ENCODE measurements at regions not wholly inside any gene's neighbourhood (a gene's known extent, or its start where the extent isn't known, plus 50 kb on each side); places are given as distances from the start of the nearest gene placed in this dataset.

DNA sequence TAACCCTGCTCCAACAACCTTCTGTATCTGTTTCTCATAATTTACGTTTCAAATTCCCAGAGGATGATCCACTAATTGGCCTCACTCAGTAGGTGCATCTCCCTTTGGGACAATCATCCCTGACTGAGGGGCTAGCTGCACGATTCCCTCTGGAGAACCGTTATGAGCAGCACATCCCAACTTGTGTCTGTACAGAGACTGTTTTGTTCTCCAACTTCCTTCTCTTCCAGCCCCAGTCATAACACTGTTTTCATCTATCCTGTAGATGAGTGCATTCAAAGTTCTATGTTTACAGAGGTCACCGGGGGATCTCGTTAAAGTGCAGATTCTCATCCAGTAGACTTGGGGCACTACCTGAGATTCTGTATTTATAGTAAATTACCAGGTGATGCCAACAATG lies 187.2 kb downstream of the REEP3 start:
- H2AK5ac ChIP-seq (ENCODE audit: low read depth, low read length), result no peak overlapping the region
- WGBS, 2 donors (ENCODE audit: extremely low coverage in 2 of 2, insufficient read length in 2 of 2, insufficient replicate concordance in 1 of 2), result no CpG with 5 or more reads among the region's 5 CpGs
- H3K27me3 ChIP-seq (ENCODE audit: control insufficient read depth in 3 of 3, insufficient read depth in 3 of 3, low read depth in 1 of 3, low read length in 3 of 3), result no peaks in the 10 kb centered on the region
- no peaks in the 10 kb centered on the region for H3K36me3 ChIP-seq (replicated peaks in 1 of 2; ENCODE audit: control insufficient read depth in 2 of 2, insufficient read depth in 2 of 2, low read length in 2 of 2)
- no peak overlapping the region for H3K4me2 ChIP-seq (ENCODE audit: insufficient read depth, low read length, poor library complexity, severe bottlenecking)
- H3K9ac ChIP-seq (ENCODE audit: low read depth, low read length, poor library complexity), result no peak overlapping the region
- H3K23ac ChIP-seq (ENCODE audit: low read depth, low read length, poor library complexity), result no peak overlapping the region
- peaks cover 6 to 11% of the 10 kb centered on the region in 2 donors for H3K4me1 ChIP-seq (ENCODE audit: control insufficient read depth in 2 of 2, insufficient read depth in 1 of 2, low read depth in 1 of 2, low read length in 2 of 2)
- no peak overlapping the region for H2AFZ ChIP-seq (ENCODE audit: low read length)
- H2BK120ac ChIP-seq (ENCODE audit: low read depth, low read length), result no peak overlapping the region
- DNase-seq (ENCODE audit: low spot score), result no peak
- H3K4me3 ChIP-seq (ENCODE audit: low read length in 2 of 2), result no peak overlapping the region
- H3K79me1 ChIP-seq (ENCODE audit: low read depth, low read length), result no peaks in the 10 kb centered on the region
- H2BK5ac ChIP-seq (ENCODE audit: low read length), result no peak overlapping the region
- no peak overlapping the region for H2BK12ac ChIP-seq (ENCODE audit: low read length)
- no peak overlapping the region for H3K4ac ChIP-seq (ENCODE audit: low read length)
- no peak overlapping the region for H4K8ac ChIP-seq (ENCODE audit: low read depth, low read length)
- no peaks in the 10 kb centered on the region for H3K9me3 ChIP-seq (replicated peaks in 1 of 2; ENCODE audit: control insufficient read depth in 2 of 2, insufficient read depth in 1 of 2, low read depth in 1 of 2, low read length in 2 of 2)
- H2BK15ac ChIP-seq (ENCODE audit: low read length), result no peak overlapping the region
- H3K18ac ChIP-seq (ENCODE audit: low read length), result no peak overlapping the region
- no peak overlapping the region for H3K14ac ChIP-seq (ENCODE audit: low read length)
- no peak overlapping the region for H3K27ac ChIP-seq (replicated peaks; ENCODE audit: low read length)
- no peak overlapping the region for H4K91ac ChIP-seq (ENCODE audit: low read depth, low read length, poor library complexity)

DNA sequence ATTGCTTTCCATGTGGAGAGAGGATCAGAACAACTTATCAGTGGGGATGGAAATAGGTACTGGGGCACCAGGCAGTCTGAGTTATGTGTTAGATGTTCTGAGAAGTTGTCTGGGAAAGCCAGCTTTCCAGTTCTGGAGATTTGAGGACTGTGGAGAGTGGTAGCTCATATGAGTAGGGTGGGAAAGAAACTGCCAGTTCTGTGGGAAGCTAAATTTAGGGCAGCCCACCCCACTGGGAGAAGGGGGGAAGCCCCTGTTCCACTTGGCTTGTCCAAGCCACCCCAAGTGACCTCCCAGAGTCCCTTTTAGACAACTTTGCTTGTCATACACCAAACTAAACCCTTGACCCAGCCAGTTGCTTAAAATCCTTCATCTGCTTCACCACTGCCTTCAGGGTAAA lies 189.5 kb downstream of the REEP3 start:
- Histone ChIP-seq H3K18ac (ENCODE audit: low read length) (no peak overlapping the region), H3K14ac (ENCODE audit: low read length) (no peak overlapping the region), H3K4me1 (ENCODE audit: control insufficient read depth in 2 of 2, insufficient read depth in 1 of 2, low read depth in 1 of 2, low read length in 2 of 2) (peaks cover 10 to 15% of the 10 kb centered on the region in 2 donors), H3K9ac (ENCODE audit: low read depth, low read length, poor library complexity) (no peak overlapping the region), H3K9me3 (replicated peaks in 1 of 2; ENCODE audit: control insufficient read depth in 2 of 2, insufficient read depth in 1 of 2, low read depth in 1 of 2, low read length in 2 of 2) (no peaks in the 10 kb centered on the region), H4K91ac (ENCODE audit: low read depth, low read length, poor library complexity) (no peak overlapping the region), H2BK12ac (ENCODE audit: low read length) (no peak overlapping the region), H3K23ac (ENCODE audit: low read depth, low read length, poor library complexity) (no peak overlapping the region), H2AFZ (ENCODE audit: low read length) (no peak overlapping the region), H3K79me1 (ENCODE audit: low read depth, low read length) (no peaks in the 10 kb centered on the region), H2AK5ac (ENCODE audit: low read depth, low read length) (no peak overlapping the region), H2BK15ac (ENCODE audit: low read length) (no peak overlapping the region), H3K27me3 (ENCODE audit: control insufficient read depth in 3 of 3, insufficient read depth in 3 of 3, low read depth in 1 of 3, low read length in 3 of 3) (no peaks in the 10 kb centered on the region), H3K27ac (replicated peaks; ENCODE audit: low read length) (no peak overlapping the region), H3K4me3 (ENCODE audit: low read length in 2 of 2) (no peak overlapping the region), H4K8ac (ENCODE audit: low read depth, low read length) (no peak overlapping the region), H3K4ac (ENCODE audit: low read length) (no peak overlapping the region), H3K4me2 (ENCODE audit: insufficient read depth, low read length, poor library complexity, severe bottlenecking) (no peak overlapping the region), H3K36me3 (replicated peaks in 1 of 2; ENCODE audit: control insufficient read depth in 2 of 2, insufficient read depth in 2 of 2, low read length in 2 of 2) (no peaks in the 10 kb centered on the region), H2BK5ac (ENCODE audit: low read length) (no peak overlapping the region), H2BK120ac (ENCODE audit: low read depth, low read length) (no peak overlapping the region)
- DNase-seq (ENCODE audit: low spot score), result no peak

DNA sequence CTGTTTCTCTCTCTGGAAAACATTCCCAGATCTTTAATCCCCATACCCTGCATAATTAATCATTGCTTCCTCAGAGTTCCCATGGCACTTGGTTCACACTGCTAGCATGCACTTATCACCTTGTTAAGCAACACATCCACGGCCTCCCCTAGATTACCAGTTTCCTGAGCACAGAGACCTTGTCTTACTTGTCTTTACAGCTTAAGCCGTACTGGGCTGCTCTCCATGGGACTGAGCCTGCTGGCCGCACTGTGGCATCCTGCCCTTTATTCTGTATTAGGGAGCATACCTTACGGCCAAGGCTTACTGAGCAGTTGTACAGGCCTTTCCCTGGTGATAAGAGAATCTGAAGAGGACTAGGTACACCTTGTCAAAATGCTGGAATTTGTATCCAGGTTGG lies 190.2 kb downstream of the REEP3 start:
- Histone ChIP-seq H3K4me2 (ENCODE audit: insufficient read depth, low read length, poor library complexity, severe bottlenecking) (no peak overlapping the region), H2BK5ac (ENCODE audit: low read length) (no peak overlapping the region), H2BK120ac (ENCODE audit: low read depth, low read length) (no peak overlapping the region), H3K4ac (ENCODE audit: low read length) (no peak overlapping the region), H3K9me3 (replicated peaks in 1 of 2; ENCODE audit: control insufficient read depth in 2 of 2, insufficient read depth in 1 of 2, low read depth in 1 of 2, low read length in 2 of 2) (no peaks in the 10 kb centered on the region), H2BK15ac (ENCODE audit: low read length) (no peak overlapping the region), H4K8ac (ENCODE audit: low read depth, low read length) (no peak overlapping the region), H3K27ac (replicated peaks; ENCODE audit: low read length) (no peak overlapping the region), H3K4me1 (ENCODE audit: control insufficient read depth in 2 of 2, insufficient read depth in 1 of 2, low read depth in 1 of 2, low read length in 2 of 2) (peaks cover 10 to 19% of the 10 kb centered on the region in 2 donors), H2AFZ (ENCODE audit: low read length) (no peak overlapping the region), H3K36me3 (replicated peaks in 1 of 2; ENCODE audit: control insufficient read depth in 2 of 2, insufficient read depth in 2 of 2, low read length in 2 of 2) (no peaks in the 10 kb centered on the region), H3K9ac (ENCODE audit: low read depth, low read length, poor library complexity) (no peak overlapping the region), H3K79me1 (ENCODE audit: low read depth, low read length) (no peaks in the 10 kb centered on the region), H3K14ac (ENCODE audit: low read length) (no peak overlapping the region), H3K27me3 (ENCODE audit: control insufficient read depth in 3 of 3, insufficient read depth in 3 of 3, low read depth in 1 of 3, low read length in 3 of 3) (no peaks in the 10 kb centered on the region), H3K18ac (ENCODE audit: low read length) (no peak overlapping the region), H4K91ac (ENCODE audit: low read depth, low read length, poor library complexity) (no peak overlapping the region), H3K4me3 (ENCODE audit: low read length in 2 of 2) (no peak overlapping the region), H2BK12ac (ENCODE audit: low read length) (no peak overlapping the region), H3K23ac (ENCODE audit: low read depth, low read length, poor library complexity) (no peak overlapping the region), H2AK5ac (ENCODE audit: low read depth, low read length) (no peak overlapping the region)
- no peak for DNase-seq (ENCODE audit: low spot score)
- WGBS, 2 donors (ENCODE audit: extremely low coverage in 2 of 2, insufficient read length in 2 of 2, insufficient replicate concordance in 1 of 2), result no CpG with 5 or more reads among the region's 4 CpGs

DNA sequence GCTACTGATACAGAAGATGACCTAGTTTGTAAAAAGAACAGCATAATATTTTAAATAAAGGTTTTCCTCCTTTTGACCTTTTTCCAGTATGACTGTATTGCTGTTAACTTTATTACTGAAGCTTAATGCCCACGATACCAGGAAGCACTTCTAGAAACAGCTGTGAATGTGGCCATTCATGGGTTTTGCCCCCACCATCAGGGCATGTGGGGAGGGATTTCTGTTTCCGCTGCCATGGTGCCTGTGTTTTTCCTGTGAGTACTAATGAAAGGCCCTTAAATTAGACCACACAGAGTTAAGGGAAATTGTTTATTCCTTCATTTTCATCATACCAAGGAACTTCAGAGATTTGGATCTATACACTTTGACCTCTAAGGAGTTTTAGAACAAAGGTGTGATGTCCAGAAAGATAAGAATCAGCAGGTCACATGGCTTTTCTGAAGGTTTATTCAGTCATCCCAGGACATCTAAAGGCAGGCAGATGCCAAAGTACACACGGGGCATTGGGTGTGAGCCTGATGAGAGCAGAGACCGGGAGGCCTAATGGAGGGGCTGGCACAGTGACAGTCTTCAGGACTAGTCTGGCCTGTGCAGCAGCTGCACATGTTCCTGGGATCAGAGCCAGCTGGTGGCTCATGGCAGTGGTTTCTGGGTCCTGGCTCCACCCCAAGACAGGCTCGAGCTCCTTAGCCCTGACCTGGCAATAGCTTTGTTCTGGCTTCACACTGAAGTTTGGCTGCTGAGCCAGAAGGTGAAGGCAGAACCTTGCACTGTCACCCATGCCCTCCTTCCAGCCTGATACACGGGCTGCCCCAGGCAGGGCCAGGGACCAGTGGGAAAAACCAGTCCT lies 190.9 kb downstream of the REEP3 start:
- Histone ChIP-seq H3K27ac (replicated peaks; ENCODE audit: low read length) (no peak overlapping the region), H2BK15ac (ENCODE audit: low read length) (no peak overlapping the region), H3K4me1 (ENCODE audit: control insufficient read depth in 2 of 2, insufficient read depth in 1 of 2, low read depth in 1 of 2, low read length in 2 of 2) (peaks cover 10 to 19% of the 10 kb centered on the region in 2 donors), H4K8ac (ENCODE audit: low read depth, low read length) (no peak overlapping the region), H3K27me3 (ENCODE audit: control insufficient read depth in 3 of 3, insufficient read depth in 3 of 3, low read depth in 1 of 3, low read length in 3 of 3) (no peaks in the 10 kb centered on the region), H3K79me1 (ENCODE audit: low read depth, low read length) (no peaks in the 10 kb centered on the region), H2BK12ac (ENCODE audit: low read length) (no peak overlapping the region), H3K4me3 (ENCODE audit: low read length in 2 of 2) (no peak overlapping the region), H3K23ac (ENCODE audit: low read depth, low read length, poor library complexity) (no peak overlapping the region), H3K9me3 (replicated peaks in 1 of 2; ENCODE audit: control insufficient read depth in 2 of 2, insufficient read depth in 1 of 2, low read depth in 1 of 2, low read length in 2 of 2) (no peaks in the 10 kb centered on the region), H2AK5ac (ENCODE audit: low read depth, low read length) (no peak overlapping the region), H3K4me2 (ENCODE audit: insufficient read depth, low read length, poor library complexity, severe bottlenecking) (no peak overlapping the region), H3K36me3 (replicated peaks in 1 of 2; ENCODE audit: control insufficient read depth in 2 of 2, insufficient read depth in 2 of 2, low read length in 2 of 2) (no peaks in the 10 kb centered on the region), H2AFZ (ENCODE audit: low read length) (peak overlapping the region; percentile 50), H3K14ac (ENCODE audit: low read length) (no peak overlapping the region), H2BK120ac (ENCODE audit: low read depth, low read length) (no peak overlapping the region), H4K91ac (ENCODE audit: low read depth, low read length, poor library complexity) (no peak overlapping the region), H3K4ac (ENCODE audit: low read length) (no peak overlapping the region), H2BK5ac (ENCODE audit: low read length) (no peak overlapping the region), H3K9ac (ENCODE audit: low read depth, low read length, poor library complexity) (no peak overlapping the region), H3K18ac (ENCODE audit: low read length) (peak overlapping the region; percentile 12)
- WGBS, 2 donors (ENCODE audit: extremely low coverage in 2 of 2, insufficient read length in 2 of 2, insufficient replicate concordance in 1 of 2), result no CpG with 5 or more reads among the region's 6 CpGs
- no peak for DNase-seq (ENCODE audit: low spot score)

Data from neuronal stem cell (in vitro differentiated cells).